ENCODE measurements at regions not wholly inside any gene's neighbourhood (a gene's known extent, or its start where the extent isn't known, plus 50 kb on each side); places are given as distances from the start of the nearest gene placed in this dataset.
A peak's percentile ranks its signal among the peaks of the same experiment; 100 is the strongest.

- Histone ChIP-seq H3K4me1 (peaks cover 0 to 63% (median 43%) of the 10 kb centered on the region in 4 donors), H3K36me3 (no peaks in the 10 kb centered on the region), H3K4me3 (no peak overlapping the region), H3K27me3 (no peaks in the 10 kb centered on the region), H3K27ac (peak overlapping the region in 4 of 5 donors; percentile 56 to 82 (median 78)), H3K9me3 (no peaks in the 10 kb centered on the region)
- WGBS, 5 donors: 57 to 75% (median 63%) methylated on average over 3 of the region's 3 CpGs
- intact Hi-C loops (cut with DNase I; ENCODE audit: low total_unique reads): no loop called here
- no peak for DNase-seq
- peak in 1 of 3 donors; percentile 8 for TF ChIP-seq POLR2AphosphoS5 (IDR thresholded peaks at IDR 0.05)
- TF ChIP-seq POLR2A (IDR thresholded peaks at IDR 0.05): no peak
- TF ChIP-seq EP300 (IDR thresholded peaks at IDR 0.05): no peak
- TF ChIP-seq CTCF (IDR thresholded peaks at IDR 0.05): no peak
These were observed 95.8 kb upstream of the COL1A2 start for GRCh38 chr7:94298943-94299342.

- Histone ChIP-seq H3K4me1 (peaks cover 0 to 66% (median 44%) of the 10 kb centered on the region in 4 donors), H3K36me3 (no peaks in the 10 kb centered on the region), H3K27ac (peak overlapping the region in 4 of 5 donors; percentile 66 to 82 (median 77)), H3K9me3 (no peaks in the 10 kb centered on the region), H3K27me3 (no peaks in the 10 kb centered on the region), H3K4me3 (no peak overlapping the region)
- intact Hi-C loops (cut with DNase I; ENCODE audit: low total_unique reads): no loop called here
- DNase-seq: no peak
- WGBS, 5 donors: 75 to 86% (median 85%) methylated on average over 8 of the region's 8 CpGs
- no peak for TF ChIP-seq POLR2AphosphoS5 (IDR thresholded peaks at IDR 0.05)
- no peak for TF ChIP-seq CTCF (IDR thresholded peaks at IDR 0.05)
- no peak for TF ChIP-seq EP300 (IDR thresholded peaks at IDR 0.05)
- no peak for TF ChIP-seq POLR2A (IDR thresholded peaks at IDR 0.05)
These were observed 94.4 kb upstream of the COL1A2 start for GRCh38 chr7:94300176-94300835.

- H3K36me3 ChIP-seq: no peaks in the 10 kb centered on the region
- WGBS, 5 donors: 39 to 51% (median 42%) methylated on average over 6 of the region's 6 CpGs
- intact Hi-C loops (cut with DNase I; ENCODE audit: low total_unique reads): no loop called here
- no peaks in the 10 kb centered on the region for H3K27me3 ChIP-seq
- H3K4me1 ChIP-seq: peaks cover 0 to 63% (median 41%) of the 10 kb centered on the region in 4 donors
- H3K9me3 ChIP-seq: no peaks in the 10 kb centered on the region
- H3K27ac ChIP-seq: peak overlapping the region in 4 of 5 donors; percentile 66 to 82 (median 77)
- no peak overlapping the region for H3K4me3 ChIP-seq
- peak; percentile 31 to 91 for DNase-seq
- TF ChIP-seq POLR2A (IDR thresholded peaks at IDR 0.05) (no peak), EP300 (IDR thresholded peaks at IDR 0.05) (no peak), POLR2AphosphoS5 (IDR thresholded peaks at IDR 0.05) (peak in 2 of 3 donors; percentile 12 to 55)
These were observed 93.6 kb upstream of the COL1A2 start for GRCh38 chr7:94301024-94301586.

GRCh38 chr7:94303118-94303517 lies 91.6 kb upstream of the COL1A2 start:
- WGBS, 5 donors: 20 to 51% (median 26%) methylated on average over 4 of the region's 4 CpGs
- intact Hi-C loops (cut with DNase I; ENCODE audit: low total_unique reads): no loop called here
- DNase-seq: no peak
- Histone ChIP-seq H3K9me3 (no peaks in the 10 kb centered on the region), H3K4me3 (no peak overlapping the region), H3K27me3 (no peaks in the 10 kb centered on the region), H3K36me3 (no peaks in the 10 kb centered on the region), H3K4me1 (peaks cover 0 to 47% (median 35%) of the 10 kb centered on the region in 4 donors), H3K27ac (peak overlapping the region in 4 of 5 donors; percentile 11 to 82 (median 68))
- no peak for TF ChIP-seq POLR2A (IDR thresholded peaks at IDR 0.05)
- no peak for TF ChIP-seq POLR2AphosphoS5 (IDR thresholded peaks at IDR 0.05)
- TF ChIP-seq CTCF (IDR thresholded peaks at IDR 0.05): no peak
- no peak for TF ChIP-seq EP300 (IDR thresholded peaks at IDR 0.05)
